Loucy (cell line): ENCODE measurements at regions not wholly inside any gene's neighbourhood (a gene's known extent, or its start where the extent isn't known, plus 50 kb on each side); places are given as distances from the start of the nearest gene placed in this dataset.

Experiments used
- CTCF ChIP-seq: fragments of 200-600 bp; sonication (generic); conservative IDR thresholded peaks from 2 replicates; pipeline ENCODE4 v1.5.1; 2014; ENCODE audit warnings: mild to moderate bottlenecking, antibody characterized with exemption, low read length
- EZH2phosphoT487 ChIP-seq: fragments of 200-600 bp; IDR thresholded peaks from 2 replicates; pipeline ENCODE4 v1.6.1; 2018; ENCODE audit warnings: antibody characterized with exemption, mild to moderate bottlenecking, moderate library complexity, borderline replicate concordance

DNA sequence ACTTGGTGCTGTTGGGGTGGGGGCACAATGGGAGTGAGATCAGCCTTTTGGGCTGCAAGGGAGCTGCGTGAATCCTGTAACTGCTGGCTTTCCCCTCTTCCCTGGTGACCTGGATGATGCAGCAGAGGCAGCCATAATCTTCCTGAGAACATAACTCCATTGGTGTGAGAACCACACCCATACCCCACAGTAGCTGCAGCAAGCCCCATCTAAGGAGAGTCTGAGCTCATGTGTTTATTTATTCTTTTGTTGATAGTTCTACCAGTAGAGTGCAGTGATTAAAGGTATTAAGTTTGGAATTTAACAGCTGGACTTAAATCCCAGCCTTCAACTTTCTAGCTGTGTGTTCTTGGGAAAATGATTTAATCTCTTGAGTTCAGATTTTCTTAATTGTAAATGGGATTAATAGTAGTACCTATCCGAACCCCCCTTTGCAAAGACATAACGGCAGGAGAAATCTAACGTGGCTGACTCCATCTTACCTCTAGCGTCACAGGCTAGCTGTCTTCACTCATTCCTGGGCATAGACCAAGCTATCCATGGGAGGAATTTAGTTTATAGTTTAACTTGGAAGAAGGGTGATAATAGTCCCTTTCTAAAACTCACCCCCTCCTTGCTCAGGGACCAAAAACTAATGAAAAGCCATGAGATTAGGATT lies 385.0 kb upstream of the DDI1 start:
- TF ChIP-seq CTCF (no peak), EZH2phosphoT487 (no peak)
